ENCODE measurements at regions not wholly inside any gene's neighbourhood (a gene's known extent, or its start where the extent isn't known, plus 50 kb on each side); places are given as distances from the start of the nearest gene placed in this dataset.
A peak's percentile ranks its signal among the peaks of the same experiment; 100 is the strongest.

DNA sequence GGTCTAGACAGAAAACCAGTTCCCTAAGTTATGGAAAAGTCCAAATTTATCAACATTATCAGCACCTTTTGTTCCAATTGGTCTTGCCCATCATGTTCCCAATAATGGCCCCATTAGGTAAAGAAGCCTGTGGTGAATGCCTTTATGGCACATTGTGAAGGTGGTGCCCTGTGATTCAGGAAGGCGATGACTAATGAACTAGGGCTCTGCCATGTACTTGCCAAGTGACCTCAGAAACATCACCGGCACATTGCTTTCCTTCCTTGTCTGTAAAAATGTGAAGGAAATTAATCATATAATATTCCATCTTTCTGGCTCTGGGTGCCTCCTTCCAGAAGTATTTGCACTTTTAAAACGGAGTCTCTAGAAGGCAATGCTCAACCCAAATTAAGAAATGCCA lies 132.3 kb downstream of the UNC5CL start:
- DNase-seq, result no peak

DNA sequence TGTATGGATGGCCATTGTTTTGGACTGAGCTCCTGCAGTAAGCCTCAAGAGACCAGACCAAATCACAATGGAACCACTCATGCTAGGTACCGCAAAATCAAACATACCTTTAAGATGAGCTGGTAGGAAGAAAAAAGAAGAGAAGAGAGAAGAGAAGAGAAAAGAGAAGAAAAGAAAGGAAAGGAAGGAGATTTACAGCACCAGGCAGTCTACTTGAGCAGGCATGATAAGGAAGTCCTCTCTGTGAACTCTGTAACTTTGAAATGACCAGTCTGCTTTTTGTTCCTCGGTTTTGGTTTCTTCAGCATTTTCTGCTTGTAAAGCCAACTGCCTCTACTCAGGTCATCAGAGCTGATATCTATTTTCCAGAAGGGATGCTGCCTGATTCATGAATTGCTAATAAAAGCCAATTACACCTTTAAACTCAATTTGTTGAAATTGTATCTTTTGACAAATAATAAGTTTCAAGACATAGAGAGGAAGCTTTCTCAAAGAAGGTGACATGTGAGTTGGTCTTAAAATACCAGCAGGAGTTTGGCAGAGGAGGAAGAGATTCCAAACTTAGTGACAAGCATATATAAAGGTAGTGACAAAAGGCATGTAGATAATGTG lies 134.3 kb downstream of the UNC5CL start:
- DNase-seq, result no peak

DNA sequence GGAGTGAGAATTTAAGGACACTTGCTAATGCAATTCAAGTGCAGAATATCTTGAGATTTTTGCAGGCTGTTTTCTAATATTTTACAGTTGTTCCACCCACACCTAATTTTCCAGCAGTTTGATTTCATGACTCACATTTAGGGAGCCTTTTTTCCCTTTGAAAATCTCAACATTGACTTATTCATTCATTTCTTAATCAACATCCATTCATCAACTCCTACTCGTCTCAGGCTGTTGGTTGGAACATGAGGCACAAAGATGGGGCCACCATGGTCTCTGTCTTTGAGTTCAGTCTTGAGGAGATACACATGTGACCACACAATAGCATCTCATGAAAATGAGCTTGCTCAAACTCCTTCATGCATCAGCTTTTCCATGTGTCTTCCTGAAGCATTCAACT lies 135.6 kb downstream of the UNC5CL start:
- DNase-seq, result no peak

DNA sequence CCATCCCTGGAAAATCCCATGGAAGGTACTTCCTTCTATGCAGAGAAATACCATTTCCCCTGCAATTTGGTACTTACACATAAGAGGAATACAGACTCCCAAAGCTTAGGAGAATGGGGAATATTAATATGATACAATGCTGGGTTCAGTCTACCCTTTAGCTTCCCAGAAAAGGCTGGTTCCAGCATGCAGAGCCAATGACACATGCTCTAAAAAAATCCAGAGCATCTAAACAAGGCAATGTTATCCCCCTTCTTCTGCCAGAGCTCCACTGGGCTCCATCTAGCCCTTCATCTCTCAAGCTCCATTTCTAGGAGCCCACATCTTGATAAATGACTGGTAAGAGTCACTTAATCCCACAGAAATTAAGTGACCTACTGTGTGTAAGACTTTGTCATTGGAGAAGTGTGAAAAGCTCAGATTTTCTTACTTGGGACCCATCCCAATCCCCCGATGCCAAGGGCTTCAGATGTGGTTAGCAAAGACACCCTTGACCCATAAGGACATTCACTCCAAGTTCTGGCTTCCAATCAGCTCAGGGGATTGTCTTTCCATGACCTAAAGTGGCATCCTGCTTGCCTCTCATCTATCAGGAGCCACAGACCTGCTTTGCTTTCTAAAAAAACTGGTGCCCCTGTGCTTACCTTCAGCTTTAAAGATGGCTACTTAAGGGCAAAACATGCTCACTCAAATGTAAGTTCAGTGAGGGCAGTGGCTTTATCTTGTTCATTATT lies 137.5 kb downstream of the UNC5CL start:
- no peak for DNase-seq

DNA sequence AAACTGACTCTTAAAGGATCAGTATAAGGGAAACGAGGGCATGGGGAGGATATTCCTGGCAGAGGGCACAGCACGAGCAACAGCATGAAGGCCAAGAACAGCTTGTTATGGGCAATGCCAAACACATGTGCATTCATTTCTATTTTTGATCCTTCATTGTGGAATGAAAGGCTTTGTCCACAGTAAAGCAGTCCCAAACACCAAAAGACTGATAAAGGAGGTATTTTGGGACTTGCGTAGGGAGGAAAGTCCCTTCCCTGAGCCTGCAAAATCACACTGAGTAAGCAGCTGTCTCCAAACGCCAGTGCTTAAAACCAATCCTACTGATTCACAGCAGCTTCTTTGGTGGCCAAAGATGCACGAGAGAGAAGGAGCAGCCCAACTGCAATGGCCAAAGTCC lies 138.2 kb downstream of the UNC5CL start:
- no peak for DNase-seq

DNA sequence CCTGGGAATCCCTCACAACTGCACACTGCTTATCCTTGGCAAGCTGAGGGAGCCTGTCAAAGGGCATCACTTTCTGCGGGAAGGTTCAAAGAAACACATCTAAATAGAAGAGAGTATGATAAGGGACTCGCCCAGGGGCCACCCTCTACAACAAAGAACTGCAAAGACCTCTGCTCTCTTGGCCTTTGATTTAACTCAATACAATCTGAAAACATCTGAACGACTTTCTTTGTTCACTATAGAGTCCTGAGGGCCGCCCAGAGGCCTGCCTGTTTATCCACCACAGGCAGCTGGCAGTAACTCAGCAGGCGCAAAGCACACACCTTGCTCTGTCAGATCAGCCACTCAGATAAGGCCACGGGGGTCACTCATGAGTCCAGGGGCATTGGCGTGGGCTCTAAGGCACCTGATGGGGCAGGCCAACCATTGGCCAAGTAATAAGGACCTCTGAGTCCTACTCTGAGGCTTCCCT lies 139.3 kb downstream of the UNC5CL start:
- DNase-seq, result no peak

DNA sequence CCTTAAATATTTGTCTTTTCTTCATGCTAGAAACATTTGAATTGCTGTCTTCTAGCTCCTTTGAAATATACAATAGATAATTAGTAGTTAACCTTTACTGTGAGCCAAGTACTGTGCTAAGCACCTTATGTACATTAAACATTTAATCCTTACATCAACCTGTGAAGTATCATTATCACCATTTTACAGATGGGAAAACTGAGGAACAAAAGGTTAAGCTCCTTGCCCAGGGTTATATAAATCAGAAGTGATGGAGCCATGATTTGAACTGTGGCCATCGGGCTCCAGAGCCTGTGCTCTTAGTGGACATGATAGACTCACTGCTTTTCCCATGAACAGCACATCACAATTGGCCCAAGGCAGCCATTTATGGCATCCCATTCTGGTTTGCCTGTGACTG lies 140.9 kb downstream of the UNC5CL start:
- no peak for DNase-seq

DNA sequence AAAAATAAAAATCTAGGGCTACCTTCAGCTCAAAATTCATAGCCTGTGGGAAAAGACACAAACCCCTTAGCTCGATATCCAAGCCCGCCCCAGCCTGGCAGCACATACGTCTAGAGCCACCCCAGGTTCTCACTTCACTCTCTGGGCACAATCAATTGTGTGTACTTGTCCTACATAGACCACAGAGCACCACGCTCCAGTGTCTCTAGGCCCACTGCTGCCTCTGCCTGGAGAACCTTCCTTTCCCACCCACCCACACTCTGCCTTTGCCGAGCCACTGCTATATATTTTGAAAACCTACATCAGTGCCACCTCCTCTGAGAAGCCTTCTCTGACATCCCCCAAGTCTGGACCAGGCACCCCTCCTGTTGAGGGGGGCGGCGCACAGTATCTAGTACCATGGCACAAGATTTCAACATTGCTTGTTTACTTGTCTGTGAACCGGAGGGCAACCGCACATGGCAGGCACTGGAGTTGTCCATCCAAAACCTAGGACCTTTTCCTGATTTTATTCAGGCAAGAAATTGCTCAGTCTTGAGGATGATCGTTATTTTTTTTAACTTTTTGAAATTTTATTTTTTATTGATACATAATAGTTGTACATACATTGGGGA lies 141.5 kb downstream of the UNC5CL start:
- no peak for DNase-seq

DNA sequence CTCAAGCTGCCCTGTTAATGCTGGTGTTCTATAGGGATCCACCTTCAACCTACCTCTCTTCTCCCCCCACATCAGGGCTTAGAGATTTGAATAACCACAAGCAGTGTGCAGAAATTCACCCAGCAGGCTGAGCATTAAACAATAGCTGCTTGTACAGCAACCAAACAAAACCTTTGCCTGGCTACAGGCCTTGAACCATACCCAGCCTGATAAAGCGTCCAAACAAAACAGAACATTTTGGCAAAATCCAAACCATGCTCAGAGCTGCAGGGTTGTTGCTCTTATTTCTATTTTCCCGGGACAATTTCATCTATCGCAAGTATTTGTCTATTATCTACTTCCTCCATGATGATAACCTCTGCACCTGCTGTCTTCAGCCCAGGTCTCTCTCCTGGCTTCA lies 142.3 kb downstream of the UNC5CL start:
- no peak for DNase-seq

DNA sequence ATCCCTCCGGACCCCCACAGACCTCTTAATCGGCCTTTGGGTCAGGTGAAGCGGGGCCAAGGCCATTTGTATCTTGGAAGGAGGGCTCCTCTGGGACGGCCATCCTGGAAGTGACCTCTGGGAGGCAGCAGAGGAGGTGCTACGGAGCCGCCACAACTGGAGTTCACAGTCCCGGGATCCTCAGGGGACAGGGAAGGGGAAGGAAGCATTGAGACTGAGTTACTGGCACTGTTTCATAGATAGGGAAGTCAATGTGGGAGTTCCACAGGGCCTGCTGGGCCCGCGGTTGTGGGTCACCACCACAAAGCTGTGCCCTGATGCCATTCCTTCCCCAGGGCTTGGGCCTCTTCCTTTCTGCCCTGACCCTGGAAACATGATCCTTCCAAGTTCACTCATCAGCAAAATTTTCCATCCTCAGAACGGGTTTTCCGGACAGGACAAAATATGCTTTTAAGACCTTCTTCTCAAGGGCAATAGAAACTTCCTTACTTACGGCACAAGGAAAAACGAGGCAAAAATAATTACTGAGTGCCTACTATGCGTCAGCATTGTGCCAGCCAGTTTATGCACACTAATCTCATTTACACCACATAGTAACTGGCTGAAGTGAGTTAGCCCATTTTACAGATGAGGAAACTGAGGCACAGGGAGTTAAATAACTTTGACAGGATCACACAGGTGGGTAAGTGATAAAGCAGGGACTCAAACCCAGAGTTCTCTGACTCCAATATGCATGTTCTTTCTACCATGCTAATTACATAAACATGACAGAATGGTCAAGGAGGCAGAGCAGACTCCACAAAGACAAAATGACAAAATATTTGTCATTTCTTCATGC lies 143.8 kb downstream of the UNC5CL start:
- DNase-seq, result peak; percentile 34

DNA sequence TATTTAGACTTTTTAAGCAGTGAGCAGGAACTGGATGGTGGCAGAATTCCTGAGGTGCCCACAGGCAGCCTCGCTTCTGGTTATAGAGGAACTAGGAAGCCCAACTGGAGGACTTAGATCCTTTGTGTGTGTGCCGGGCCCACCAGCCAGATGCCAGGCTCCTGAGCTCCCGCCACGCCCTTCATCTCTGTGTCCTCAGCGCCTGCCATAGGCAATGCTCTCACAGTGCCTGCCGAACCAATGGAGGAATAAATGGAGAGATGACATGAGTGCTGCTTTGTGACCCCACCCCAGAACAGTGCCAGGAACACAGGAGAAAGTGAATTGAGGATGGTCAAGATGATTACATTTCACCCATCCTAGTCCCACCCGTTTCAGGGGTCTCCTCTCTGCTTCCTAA lies 146.0 kb downstream of the UNC5CL start:
- no peak for DNase-seq

DNA sequence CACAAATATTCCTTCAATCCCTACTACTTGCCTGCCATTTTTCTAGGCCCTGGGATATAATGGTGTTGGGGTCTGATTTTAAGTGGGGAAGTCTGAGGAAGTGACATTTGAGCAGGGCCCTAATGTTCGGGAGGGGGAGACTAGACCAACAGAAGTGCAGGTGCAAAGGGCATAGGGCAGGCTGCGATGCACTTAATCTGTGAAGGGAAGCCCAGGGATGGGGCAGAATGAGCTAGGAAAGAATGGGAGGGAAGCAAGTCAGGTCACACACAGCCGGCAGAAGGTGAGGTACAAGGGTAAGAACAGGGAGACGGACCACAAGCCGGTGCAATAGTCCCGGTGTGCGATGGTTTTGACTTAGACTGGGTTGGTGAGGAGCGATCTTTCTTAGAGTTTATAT lies 146.8 kb downstream of the UNC5CL start:
- no peak for DNase-seq

DNA sequence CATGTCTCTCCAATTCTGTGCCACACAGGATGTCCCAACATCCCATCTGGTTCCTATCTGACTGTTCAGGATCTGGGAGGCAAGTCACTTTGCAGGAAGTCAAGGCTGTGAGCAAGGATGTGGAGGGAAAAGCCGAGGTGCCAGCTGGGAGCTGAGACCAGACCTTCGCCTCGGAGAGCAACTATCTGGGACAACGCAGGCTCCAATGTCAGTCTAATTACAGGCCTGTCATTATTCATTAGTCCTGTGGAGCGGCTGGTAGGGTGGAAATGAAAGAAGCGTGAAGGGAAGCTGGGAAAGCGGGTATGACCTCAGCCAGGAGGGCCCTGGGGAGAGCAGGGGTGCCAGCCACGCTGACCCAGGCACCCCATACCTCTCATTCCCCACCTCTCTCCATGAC lies 147.3 kb downstream of the UNC5CL start:
- DNase-seq, result no peak

DNA sequence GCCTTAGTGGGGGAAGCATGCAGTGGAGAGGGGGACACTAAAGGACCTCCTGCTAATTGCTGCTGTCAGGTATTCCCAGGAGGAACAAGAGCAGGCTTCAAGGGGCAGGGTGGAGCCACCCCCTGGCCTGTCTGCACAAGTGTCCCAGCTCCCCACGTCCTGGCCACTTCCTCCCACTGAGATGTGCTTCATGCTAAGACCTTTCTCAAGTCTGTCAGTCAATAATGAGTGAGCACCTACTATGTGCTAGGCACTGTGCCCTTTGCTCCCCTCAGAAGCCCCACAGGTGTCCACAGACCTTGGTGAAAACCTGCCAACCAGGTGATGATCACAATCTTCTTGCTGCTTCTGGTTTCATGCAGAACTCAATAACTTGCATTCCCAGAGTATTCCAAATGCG lies 147.9 kb downstream of the UNC5CL start:
- DNase-seq, result no peak

DNA sequence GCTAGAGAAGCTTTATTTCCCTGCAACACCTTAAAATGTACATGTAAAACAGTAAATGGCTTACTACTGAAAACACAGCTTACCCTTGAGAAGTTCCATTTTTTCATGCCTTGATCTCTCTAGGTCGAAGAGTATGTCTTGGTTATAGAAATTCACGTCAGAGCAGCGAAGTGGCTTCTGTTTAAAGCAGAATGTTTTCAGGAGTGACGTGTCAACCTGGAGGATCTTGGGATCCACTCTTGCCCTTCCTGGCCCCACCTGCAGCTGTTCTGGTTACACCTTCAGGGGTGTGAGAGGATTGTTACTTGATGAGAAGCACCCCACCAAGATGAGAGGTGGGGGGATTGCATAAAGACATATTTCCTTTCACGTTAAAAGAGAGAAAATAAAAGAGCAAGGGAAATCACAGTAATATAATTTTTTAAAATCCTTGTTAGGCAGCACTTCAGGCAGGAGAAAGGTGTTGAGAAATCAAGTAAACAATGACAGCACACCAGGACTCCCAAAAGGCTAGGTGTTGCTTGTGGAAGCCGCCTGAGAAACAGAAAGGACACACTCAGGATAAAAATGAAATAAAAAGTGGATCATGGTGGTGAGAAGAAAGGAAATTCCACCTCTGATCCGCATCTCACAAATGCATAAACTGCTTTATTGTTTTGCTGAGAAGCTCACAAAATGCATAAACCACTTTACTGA lies 149.7 kb downstream of the UNC5CL start:
- no peak for DNase-seq

DNA sequence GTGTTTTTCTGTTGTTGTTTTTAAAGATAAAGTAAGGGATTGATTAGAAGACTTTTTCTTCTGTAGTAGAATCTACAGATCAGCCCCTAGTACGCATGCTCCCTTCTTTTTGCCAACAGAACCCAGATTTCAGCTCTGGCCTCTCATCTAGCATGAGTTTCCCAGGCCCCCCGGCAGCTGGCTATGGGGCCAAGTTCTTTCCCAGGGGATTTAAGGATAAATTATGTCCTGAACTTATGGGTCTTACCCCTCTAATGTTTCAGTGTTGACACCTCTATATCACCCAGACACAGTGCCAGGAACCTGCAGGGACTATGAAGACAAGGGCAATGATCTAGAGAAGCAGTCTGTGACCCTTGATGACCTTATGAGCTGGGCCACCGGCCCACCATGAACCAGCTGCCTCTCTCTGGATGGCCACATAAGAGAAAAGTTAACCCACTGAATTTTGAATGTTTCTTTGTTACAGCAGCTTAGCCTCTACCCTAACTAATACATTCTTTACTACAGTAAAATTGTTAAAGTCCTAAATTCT lies 150.5 kb downstream of the UNC5CL start:
- DNase-seq, result no peak

DNA sequence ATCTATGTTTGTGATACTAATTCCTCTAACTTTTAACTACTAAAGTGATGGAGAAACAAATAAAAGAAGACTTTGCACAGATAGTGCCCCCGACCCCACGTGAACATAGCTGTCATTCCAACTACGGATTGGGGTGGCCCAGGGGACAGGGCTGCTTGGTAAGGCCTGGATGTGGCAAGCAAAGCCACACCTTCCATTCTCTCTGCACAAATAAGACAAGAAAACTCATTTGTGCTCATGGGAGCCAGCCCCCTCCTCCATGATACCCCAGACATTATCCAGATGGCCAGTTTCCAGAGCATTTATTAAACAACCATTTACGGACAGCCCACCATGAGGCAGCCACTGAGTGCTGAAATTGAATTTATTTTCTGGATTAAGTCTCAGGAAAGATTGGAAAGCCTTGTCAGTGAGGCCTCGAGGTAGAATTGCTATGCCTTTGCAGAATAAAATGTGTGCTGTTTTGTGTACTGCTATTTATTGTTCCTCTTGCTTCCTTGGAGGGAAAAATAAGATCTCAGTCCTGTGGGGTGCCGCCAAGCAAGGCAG lies 151.2 kb downstream of the UNC5CL start:
- no peak for DNase-seq

DNA sequence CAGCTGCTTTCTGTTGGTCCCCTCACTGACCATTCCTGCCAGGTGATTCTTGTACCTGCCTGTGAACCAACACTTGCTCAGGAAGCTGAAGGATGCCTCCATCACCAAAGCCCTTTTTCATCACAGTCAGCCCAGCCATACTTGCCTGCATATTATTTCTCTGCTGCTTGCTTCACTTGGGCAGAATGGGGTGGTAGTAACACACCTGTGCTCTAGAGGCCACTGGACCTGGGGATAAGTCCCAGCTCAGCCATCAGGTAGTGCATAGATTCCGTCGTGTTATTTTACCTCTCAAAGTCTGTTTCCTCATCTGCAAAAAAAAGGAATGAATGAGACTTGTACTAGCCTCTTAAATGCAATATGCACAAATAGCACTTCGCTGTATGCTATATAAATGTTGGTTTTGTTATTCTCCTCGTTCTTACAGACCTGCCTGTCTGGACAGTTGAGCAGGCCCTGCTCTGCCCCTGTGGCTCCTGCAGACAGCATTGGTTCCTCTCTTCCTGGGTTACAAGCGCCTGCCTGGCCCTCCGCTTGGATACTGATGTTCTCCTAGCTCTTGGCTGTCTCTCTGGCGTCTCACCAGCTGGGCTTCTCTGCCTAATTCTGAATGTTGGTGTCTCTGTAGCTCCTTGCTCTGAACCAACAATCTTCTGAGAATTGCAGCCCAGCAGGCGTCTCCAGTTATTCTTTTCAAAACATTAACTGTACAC lies 151.8 kb downstream of the UNC5CL start:
- no peak for DNase-seq

DNA sequence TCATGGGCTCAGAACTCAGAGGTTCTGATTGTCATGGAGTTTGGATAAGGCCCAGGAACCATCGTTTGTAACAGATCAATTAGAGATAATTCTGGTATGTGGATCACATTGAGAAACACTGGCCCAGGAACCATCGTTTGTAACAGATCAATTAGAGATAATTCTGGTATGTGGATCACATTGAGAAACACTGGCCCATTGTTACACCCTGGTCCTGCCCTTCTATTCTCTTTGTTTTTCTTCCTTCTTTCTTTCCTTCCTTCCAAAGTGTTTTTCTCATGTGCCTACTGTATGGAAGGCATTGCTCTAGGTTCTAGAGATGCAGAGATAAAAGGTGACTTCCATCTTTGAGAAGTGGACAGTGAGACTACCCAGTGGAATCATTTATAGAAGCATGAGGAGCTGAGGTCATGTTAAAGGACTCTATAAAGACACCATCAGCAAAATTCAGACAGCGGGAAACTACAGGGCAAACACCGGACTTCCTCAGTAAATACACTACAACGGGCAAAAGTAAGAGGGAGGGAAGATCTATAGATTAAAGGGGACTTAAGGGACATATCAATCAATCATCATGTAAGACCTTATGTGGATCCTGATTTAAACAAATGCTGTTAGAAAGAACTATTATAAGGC lies 153.8 kb downstream of the UNC5CL start:
- DNase-seq, result no peak

DNA sequence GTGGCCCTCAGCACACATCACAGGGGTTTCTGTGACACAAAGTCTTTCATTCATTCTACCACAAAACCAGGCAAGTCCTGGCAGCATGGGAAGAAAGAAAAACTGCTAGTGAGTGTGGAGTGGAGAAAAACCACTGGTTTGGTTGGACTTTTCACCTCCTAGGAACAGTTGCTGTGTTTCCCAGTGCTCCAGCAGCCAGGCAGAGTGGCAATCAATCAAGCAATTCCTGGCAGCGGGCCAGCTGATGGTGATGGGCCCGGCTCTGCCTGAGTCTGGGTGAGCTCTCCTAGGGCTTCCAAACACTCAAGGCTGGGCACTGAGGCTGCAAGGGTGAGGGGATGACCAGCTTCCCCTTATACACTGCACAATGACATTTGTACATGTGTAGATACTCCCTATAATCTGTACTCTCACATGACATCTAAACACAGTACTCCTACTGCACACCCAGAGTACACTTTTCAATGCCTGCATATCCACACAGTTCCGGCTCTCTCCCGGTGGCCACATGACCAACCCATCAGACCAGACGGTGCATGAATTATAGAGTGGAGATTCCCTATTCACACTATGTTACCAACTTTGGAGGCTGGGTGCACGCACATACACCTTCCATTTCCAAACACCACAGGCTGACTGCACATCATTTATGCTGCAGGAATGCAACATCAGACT lies 156.6 kb downstream of the UNC5CL start:
- DNase-seq, result no peak

Measured in midbrain (tissue), 1 donor.